DOHH2 (cell line): ENCODE measurements at regions not wholly inside any gene's neighbourhood (a gene's known extent, or its start where the extent isn't known, plus 50 kb on each side); places are given as distances from the start of the nearest gene placed in this dataset.

Experiments
- H3F3A ChIP-seq: fragments of 200-600 bp; sonication (generic), shearing (Covaris generic); 2 replicates; pipeline ENCODE4 v1.6.0; 2016; ENCODE audit warnings: antibody characterized with exemption, mild to moderate bottlenecking; ENCODE audit not compliant: control insufficient read depth, insufficient read depth
- H3K27ac ChIP-seq: fragments of 200-600 bp; sonication (generic); 2 replicates; pipeline ENCODE4 v1.5.1; 2014; ENCODE audit warnings: low read depth, mild to moderate bottlenecking, low read length, moderate library complexity
- H3K27me3 ChIP-seq: fragments of 200-600 bp; sonication (generic); 2 replicates; pipeline ENCODE4 v1.6.1; 2014; ENCODE audit warnings: mild to moderate bottlenecking, low read length, mixed read lengths; ENCODE audit not compliant: control insufficient read depth
- H3K36me3 ChIP-seq: fragments of 200-600 bp; sonication (generic); 2 replicates; pipeline ENCODE4 v1.6.1; 2014; ENCODE audit warnings: mild to moderate bottlenecking, low read length, moderate library complexity, mixed read lengths; ENCODE audit not compliant: control insufficient read depth
- H3K4me1 ChIP-seq: fragments of 200-600 bp; sonication (generic); 2 replicates; pipeline ENCODE4 v1.6.1; 2014; ENCODE audit warnings: mild to moderate bottlenecking, low read length, mixed read lengths; ENCODE audit not compliant: control insufficient read depth
- H3K4me2 ChIP-seq: fragments of 200-600 bp; sonication (generic); 2 replicates; pipeline ENCODE4 v1.6.0; 2014; ENCODE audit warnings: mild to moderate bottlenecking, low read length, moderate library complexity
- H3K4me3 ChIP-seq: fragments of 200-600 bp; sonication (generic); 2 replicates; pipeline ENCODE4 v1.5.1; 2014; ENCODE audit warnings: mild to moderate bottlenecking, low read length, mixed read lengths
- H3K79me2 ChIP-seq: fragments of 200-600 bp; sonication (generic); 2 replicates; pipeline ENCODE4 v1.6.1; 2014; ENCODE audit warnings: mild to moderate bottlenecking, low read length, mixed read lengths; ENCODE audit not compliant: control insufficient read depth
- H3K9me2 ChIP-seq: fragments of 200-600 bp; sonication (generic); replicated peaks from 2 replicates; pipeline ENCODE4 v1.6.1; 2014; ENCODE audit warnings: mild to moderate bottlenecking, low read length, mixed read lengths; ENCODE audit not compliant: control insufficient read depth
- H3K9me3 ChIP-seq: fragments of 200-600 bp; sonication (generic); 2 replicates; pipeline ENCODE4 v1.6.1; 2014; ENCODE audit warnings: antibody characterized with exemption, low read length, mixed read lengths; ENCODE audit not compliant: control insufficient read depth, insufficient read depth
- H4K20me1 ChIP-seq: fragments of 200-600 bp; sonication (generic); 2 replicates; pipeline ENCODE4 v1.6.0; 2014; ENCODE audit warnings: low read depth, mild to moderate bottlenecking, antibody characterized with exemption, low read length, moderate library complexity; ENCODE audit not compliant: control insufficient read depth, insufficient read depth
- CTCF ChIP-seq: fragments of 200-600 bp; sonication (generic); IDR thresholded peaks from one replicate; pipeline ENCODE4 v1.5.1; 2014; ENCODE audit warnings: antibody characterized with exemption, mild to moderate bottlenecking, low read depth, low read length; ENCODE audit not compliant: poor library complexity, severe bottlenecking
- EZH2phosphoT487 ChIP-seq: fragments of 200-600 bp; sonication (generic); IDR thresholded peaks from 2 replicates; pipeline ENCODE4 v1.6.1; 2017; ENCODE audit warnings: borderline replicate concordance, mild to moderate bottlenecking, antibody characterized with exemption, low read length, moderate library complexity, mixed read lengths

DNA sequence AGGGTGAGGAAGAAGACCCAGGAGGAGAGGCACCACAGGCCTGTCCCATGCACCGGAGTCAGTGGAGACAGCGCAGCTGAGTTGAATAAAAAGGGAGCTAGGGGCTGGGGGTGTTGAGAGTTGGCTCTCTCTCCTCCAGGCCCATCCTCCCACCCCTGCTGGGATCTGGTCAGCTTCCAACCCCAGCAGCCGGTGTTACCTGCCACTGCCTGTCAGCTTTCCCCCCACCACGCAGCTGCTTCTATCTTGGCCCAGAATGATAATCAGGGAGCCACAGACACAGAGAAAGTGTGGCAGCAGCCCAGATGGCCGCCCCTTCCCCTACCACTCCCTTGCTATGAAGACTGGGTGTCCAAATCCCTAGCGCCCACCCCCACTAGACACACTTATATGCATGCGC lies 120.6 kb upstream of the RPL38 start:
- no peaks in the 10 kb centered on the region for H3K36me3 ChIP-seq
- H3K9me3 ChIP-seq, result peaks cover 10% of the 10 kb centered on the region
- TF ChIP-seq EZH2phosphoT487 (no peak), CTCF (no peak)
- H3K79me2 ChIP-seq, result no peaks in the 10 kb centered on the region
- no peaks in the 10 kb centered on the region for H3K27me3 ChIP-seq
- no peaks in the 10 kb centered on the region for H3F3A ChIP-seq
- H3K4me2 ChIP-seq, result no peak overlapping the region
- no peak overlapping the region for H3K27ac ChIP-seq
- no peak overlapping the region for H3K4me3 ChIP-seq
- no peaks in the 10 kb centered on the region for H4K20me1 ChIP-seq
- H3K4me1 ChIP-seq, result no peaks in the 10 kb centered on the region
- H3K9me2 ChIP-seq, result no peaks in the 10 kb centered on the region

DNA sequence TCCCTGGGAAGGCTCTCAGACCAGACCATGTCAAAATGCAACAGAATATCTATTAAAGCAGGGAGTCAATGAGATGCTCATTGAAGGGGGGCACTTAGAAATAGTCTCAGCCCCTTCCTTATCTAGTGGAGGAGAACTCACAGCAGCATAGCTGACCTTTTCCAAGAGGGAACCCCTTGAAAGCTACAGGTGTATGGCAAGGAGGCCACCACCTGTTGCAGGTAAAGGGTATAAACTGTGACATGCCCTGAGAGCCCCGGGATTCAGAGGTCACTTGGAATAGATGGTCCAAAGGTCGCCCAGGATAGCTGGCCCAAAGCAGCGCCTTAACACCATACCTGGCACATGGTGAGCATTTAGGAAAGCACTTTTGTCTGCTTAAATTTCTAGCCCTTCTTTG lies 120.2 kb upstream of the RPL38 start:
- no peaks in the 10 kb centered on the region for H3K4me1 ChIP-seq
- no peak overlapping the region for H3K4me2 ChIP-seq
- H3K9me2 ChIP-seq, result no peaks in the 10 kb centered on the region
- peaks cover 10% of the 10 kb centered on the region for H3K9me3 ChIP-seq
- H3K4me3 ChIP-seq, result no peak overlapping the region
- H3K27ac ChIP-seq, result no peak overlapping the region
- H3K27me3 ChIP-seq, result no peaks in the 10 kb centered on the region
- no peaks in the 10 kb centered on the region for H3F3A ChIP-seq
- no peaks in the 10 kb centered on the region for H4K20me1 ChIP-seq
- no peaks in the 10 kb centered on the region for H3K36me3 ChIP-seq
- TF ChIP-seq EZH2phosphoT487 (no peak), CTCF (no peak)
- no peaks in the 10 kb centered on the region for H3K79me2 ChIP-seq

DNA sequence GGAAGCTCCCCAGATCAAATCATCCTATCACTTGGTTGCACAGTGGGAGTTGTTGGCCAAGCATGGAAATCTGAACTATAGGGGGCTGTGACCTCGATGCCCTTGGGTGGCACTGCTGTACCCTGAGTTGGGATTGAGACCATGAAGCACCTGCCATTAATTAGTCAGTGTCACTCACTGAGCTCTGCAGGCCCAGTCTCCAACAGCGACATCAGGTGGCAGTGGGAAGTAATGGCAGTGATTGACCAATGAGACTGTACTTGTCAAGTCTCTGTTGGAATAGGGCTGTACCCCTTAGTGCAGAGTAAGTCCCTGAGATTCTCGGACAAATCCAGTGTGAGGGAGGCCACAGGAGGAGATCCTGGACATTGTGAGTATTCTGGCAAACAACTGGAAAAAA lies 118.0 kb upstream of the RPL38 start:
- Histone ChIP-seq H3K79me2 (no peaks in the 10 kb centered on the region), H3K4me2 (no peak overlapping the region), H3K27me3 (no peaks in the 10 kb centered on the region), H3K9me3 (peaks cover 10% of the 10 kb centered on the region), H3K4me3 (no peak overlapping the region), H3K4me1 (no peaks in the 10 kb centered on the region), H3K9me2 (no peaks in the 10 kb centered on the region), H3K27ac (no peak overlapping the region), H3F3A (no peaks in the 10 kb centered on the region), H4K20me1 (no peaks in the 10 kb centered on the region), H3K36me3 (no peaks in the 10 kb centered on the region)
- TF ChIP-seq CTCF (peak; percentile 69), EZH2phosphoT487 (no peak)

- Histone ChIP-seq H3K4me2 (no peak overlapping the region), H3K9me2 (no peaks in the 10 kb centered on the region), H4K20me1 (no peaks in the 10 kb centered on the region), H3K9me3 (peaks cover 10% of the 10 kb centered on the region), H3K27me3 (peaks cover 5% of the 10 kb centered on the region; the same call in 1 of the 2 replicates), H3K36me3 (no peaks in the 10 kb centered on the region), H3K27ac (no peak overlapping the region), H3K79me2 (no peaks in the 10 kb centered on the region), H3K4me1 (no peaks in the 10 kb centered on the region), H3F3A (no peaks in the 10 kb centered on the region), H3K4me3 (no peak overlapping the region)
- no peak for TF ChIP-seq CTCF
These were observed 116.4 kb upstream of the RPL38 start for GRCh38 chr17:74087002-74087585.
